Osteocyte (in vitro differentiated cells): ENCODE measurements at regions not wholly inside any gene's neighbourhood (a gene's known extent, or its start where the extent isn't known, plus 50 kb on each side); places are given as distances from the start of the nearest gene placed in this dataset.

Experiments
- DNase-seq: peaks from one replicate; pipeline ENCODE4 v3.0.0; 2021; ENCODE audit warnings: mixed read lengths; ENCODE audit not compliant: unreplicated experiment; ENCODE audit errors: extremely low spot score
- H3K27ac Mint-ChIP-seq: one replicate; pipeline ENCODE4 v1.8.0; 2021; ENCODE audit warnings: mild to moderate bottlenecking, mixed read lengths; ENCODE audit not compliant: unreplicated experiment
- H3K27me3 Mint-ChIP-seq: one replicate; pipeline ENCODE4 v1.8.0; 2021; ENCODE audit warnings: mixed read lengths; ENCODE audit not compliant: unreplicated experiment
- H3K36me3 Mint-ChIP-seq: one replicate; pipeline ENCODE4 v1.8.0; 2021; ENCODE audit warnings: mixed read lengths; ENCODE audit not compliant: unreplicated experiment
- H3K4me1 Mint-ChIP-seq: one replicate; pipeline ENCODE4 v1.8.0; 2021; ENCODE audit warnings: mixed read lengths; ENCODE audit not compliant: unreplicated experiment
- H3K4me3 Mint-ChIP-seq: one replicate; pipeline ENCODE4 v1.8.0; 2021; ENCODE audit warnings: mild to moderate bottlenecking, moderate library complexity, mixed read lengths; ENCODE audit not compliant: unreplicated experiment
- H3K9me3 Mint-ChIP-seq: one replicate; pipeline ENCODE4 v1.8.0; 2021; ENCODE audit warnings: mixed read lengths; ENCODE audit not compliant: unreplicated experiment
- CTCF ChIP-seq: fragments of 200-600 bp; sonication (generic); IDR thresholded peaks from 2 replicates; pipeline ENCODE4 v1.5.0; 2021; ENCODE audit warnings: antibody characterized with exemption, mild to moderate bottlenecking, moderate library complexity

GRCh38 chr1:106787520-106787919 is 269.0 kb upstream of the PRMT6 start:
- no peak overlapping the region for H3K4me3 Mint-ChIP-seq
- no peaks in the 10 kb centered on the region for H3K36me3 Mint-ChIP-seq
- H3K4me1 Mint-ChIP-seq: no peaks in the 10 kb centered on the region
- no peak overlapping the region for H3K27ac Mint-ChIP-seq
- peaks cover 5% of the 10 kb centered on the region for H3K9me3 Mint-ChIP-seq
- no peak for TF ChIP-seq CTCF
- no peak for DNase-seq
- no peaks in the 10 kb centered on the region for H3K27me3 Mint-ChIP-seq

- no peak overlapping the region for H3K4me3 Mint-ChIP-seq
- no peak overlapping the region for H3K27ac Mint-ChIP-seq
- H3K9me3 Mint-ChIP-seq: peaks cover 5% of the 10 kb centered on the region
- no peaks in the 10 kb centered on the region for H3K4me1 Mint-ChIP-seq
- no peak for DNase-seq
- no peak for TF ChIP-seq CTCF
- no peaks in the 10 kb centered on the region for H3K27me3 Mint-ChIP-seq
- no peaks in the 10 kb centered on the region for H3K36me3 Mint-ChIP-seq
These were observed 266.8 kb upstream of the PRMT6 start for GRCh38 chr1:106789686-106790085.

- no peak for TF ChIP-seq CTCF
- peaks cover 5% of the 10 kb centered on the region for H3K9me3 Mint-ChIP-seq
- H3K27ac Mint-ChIP-seq: no peak overlapping the region
- H3K36me3 Mint-ChIP-seq: no peaks in the 10 kb centered on the region
- no peak for DNase-seq
- no peaks in the 10 kb centered on the region for H3K4me1 Mint-ChIP-seq
- no peak overlapping the region for H3K4me3 Mint-ChIP-seq
- H3K27me3 Mint-ChIP-seq: no peaks in the 10 kb centered on the region
These were observed 265.4 kb upstream of the PRMT6 start for GRCh38 chr1:106791041-106791440.

- Mint-ChIP-seq H3K27ac (no peak overlapping the region), H3K4me3 (no peak overlapping the region), H3K36me3 (no peaks in the 10 kb centered on the region), H3K27me3 (no peaks in the 10 kb centered on the region), H3K9me3 (peaks cover 9% of the 10 kb centered on the region), H3K4me1 (no peaks in the 10 kb centered on the region)
- no peak for TF ChIP-seq CTCF
- DNase-seq: no peak
These were observed 262.8 kb upstream of the PRMT6 start for GRCh38 chr1:106793651-106794050.

GRCh38 chr1:106798991-106799390 is 257.5 kb upstream of the PRMT6 start:
- H3K4me3 Mint-ChIP-seq: no peak overlapping the region
- H3K36me3 Mint-ChIP-seq: no peaks in the 10 kb centered on the region
- DNase-seq: no peak
- no peaks in the 10 kb centered on the region for H3K4me1 Mint-ChIP-seq
- H3K27me3 Mint-ChIP-seq: no peaks in the 10 kb centered on the region
- no peak overlapping the region for H3K27ac Mint-ChIP-seq
- peaks cover 9% of the 10 kb centered on the region for H3K9me3 Mint-ChIP-seq
- no peak for TF ChIP-seq CTCF
